HG03575 (cell line): ENCODE measurements at regions not wholly inside any gene's neighbourhood (a gene's known extent, or its start where the extent isn't known, plus 50 kb on each side); places are given as distances from the start of the nearest gene placed in this dataset.
"Not testable (repeated sequence)": the region's sequence is repeated elsewhere in the genome, so short reads cannot be mapped to it uniquely, and the experiment has no call there.

ENCODE experiments used
- ATAC-seq: cut with Tn5 transposase; IDR thresholded peaks from one replicate; pipeline ENCODE4 v1.9.1; 2021; ENCODE audit not compliant: unreplicated experiment, insufficient number of reproducible peaks, low FRiP score; ENCODE audit errors: extremely low read depth

- ATAC-seq = no peak
These were observed 313.1 kb downstream of the SIPA1L2 start for GRCh38 chr1:232316864-232317263.

- not testable (repeated sequence) for ATAC-seq
These were observed 316.1 kb downstream of the SIPA1L2 start for GRCh38 chr1:232313876-232314275.

DNA sequence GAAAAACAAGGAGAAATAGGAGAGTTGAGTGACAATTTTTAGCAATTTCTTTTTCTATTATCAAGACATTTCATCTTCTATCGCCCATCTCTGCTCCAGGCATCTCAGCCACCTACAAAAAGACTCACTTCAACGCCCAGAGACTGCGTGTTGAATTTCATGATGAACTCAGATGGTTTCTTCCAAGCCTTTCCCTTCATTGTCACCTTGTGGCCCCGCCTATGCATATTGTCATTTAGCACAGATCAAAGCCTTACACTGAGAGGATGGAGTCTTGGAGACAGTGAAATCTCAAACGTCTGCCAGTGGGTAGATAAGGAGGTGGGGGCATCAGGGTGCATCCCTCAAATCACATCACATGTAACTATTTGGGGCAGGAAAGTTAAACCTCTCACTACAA is 319.4 kb downstream of the SIPA1L2 start:
- ATAC-seq = no peak

- ATAC-seq = no peak
These were observed 321.3 kb downstream of the SIPA1L2 start for GRCh38 chr1:232308616-232309015.

- ATAC-seq = no peak
These were observed 322.5 kb downstream of the SIPA1L2 start for GRCh38 chr1:232307296-232308017.

GRCh38 chr1:232306269-232306961 is 323.5 kb downstream of the SIPA1L2 start:
- no peak for ATAC-seq

DNA sequence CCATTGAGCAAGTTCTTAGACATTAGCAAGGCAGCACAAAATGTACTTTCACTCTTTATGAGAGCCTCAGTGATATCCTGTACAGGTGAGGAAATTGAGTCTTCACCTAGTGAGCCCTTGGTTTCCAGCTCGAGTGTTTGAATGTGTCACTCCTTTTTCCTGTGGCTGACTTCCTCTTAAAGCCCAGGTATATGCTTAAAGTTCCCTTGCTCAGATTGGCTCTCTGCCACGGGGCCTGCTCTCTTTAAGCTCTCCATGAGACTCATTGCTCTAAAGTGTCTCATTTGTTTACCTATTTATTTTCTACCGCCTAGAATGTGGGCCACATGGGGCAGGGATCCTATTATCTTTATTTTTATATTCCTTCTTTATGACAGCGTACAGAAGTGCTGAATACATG is 324.9 kb downstream of the SIPA1L2 start:
- no peak for ATAC-seq

GRCh38 chr1:232303222-232303620 is 326.7 kb downstream of the SIPA1L2 start:
- ATAC-seq = no peak

GRCh38 chr1:232302376-232303221 is 327.3 kb downstream of the SIPA1L2 start:
- ATAC-seq = no peak

- no peak for ATAC-seq
These were observed 328.7 kb downstream of the SIPA1L2 start for GRCh38 chr1:232301246-232301645.

DNA sequence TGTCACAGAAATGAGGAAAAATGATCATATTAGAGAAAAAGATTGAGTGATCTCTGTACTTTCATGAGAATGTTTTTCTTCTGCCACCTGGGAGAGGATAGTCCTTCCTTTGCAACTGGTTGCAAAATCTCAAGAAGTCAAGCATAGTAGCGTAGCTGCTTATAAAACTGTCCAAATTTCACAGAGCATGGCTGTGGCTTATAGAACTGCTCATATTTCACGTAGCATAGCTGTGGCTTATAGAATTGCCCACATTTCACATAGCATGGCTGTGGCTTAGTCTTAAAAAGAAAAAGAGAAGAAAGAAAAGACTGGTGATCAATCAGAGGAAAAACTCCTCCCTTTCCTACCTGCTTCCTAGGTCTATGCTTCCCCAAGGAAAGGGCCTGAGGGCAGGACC is 329.5 kb downstream of the SIPA1L2 start:
- ATAC-seq = no peak

DNA sequence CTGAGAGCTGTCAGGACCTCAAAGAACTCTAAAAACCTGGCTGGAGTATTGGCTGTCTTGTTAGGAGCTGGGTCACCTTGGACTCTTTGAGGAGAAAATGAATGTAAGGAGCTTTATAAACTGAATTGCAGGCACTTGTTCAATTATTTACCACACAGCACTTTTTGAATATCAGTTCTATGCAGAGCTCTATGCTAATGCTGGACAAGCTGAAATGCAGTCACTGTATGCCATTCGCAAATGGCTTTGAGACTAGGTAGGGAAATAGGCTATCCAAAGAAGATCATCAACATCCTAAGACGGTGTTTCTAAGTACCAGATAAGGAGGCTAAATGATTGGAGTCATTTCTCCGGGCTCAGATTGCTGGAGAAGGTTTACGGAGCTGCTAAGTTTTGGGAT is 333.5 kb downstream of the SIPA1L2 start:
- ATAC-seq = no peak

- no peak for ATAC-seq
These were observed 336.6 kb downstream of the SIPA1L2 start for GRCh38 chr1:232293361-232293760.

DNA sequence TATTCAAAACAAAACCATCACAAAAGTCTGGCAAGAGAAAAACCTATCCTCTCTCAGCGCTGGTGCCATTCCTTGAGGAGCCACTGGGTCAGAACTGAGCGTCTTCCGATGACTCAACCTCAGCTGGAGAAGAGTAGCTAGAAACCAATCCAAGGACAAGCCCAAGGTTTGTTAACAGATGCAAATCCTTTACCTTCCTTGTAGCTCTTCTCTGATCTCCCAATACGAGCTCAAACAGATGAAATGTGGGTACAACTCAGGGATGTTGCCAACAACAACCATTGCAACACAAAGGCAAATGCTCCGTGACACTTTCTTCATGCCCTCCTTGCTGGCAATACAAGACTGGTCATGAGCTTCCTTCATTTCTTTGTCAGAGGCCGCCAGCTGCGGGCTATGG is 337.1 kb downstream of the SIPA1L2 start:
- no peak for ATAC-seq

- ATAC-seq = no peak
These were observed 337.7 kb downstream of the SIPA1L2 start for GRCh38 chr1:232292239-232292638.

GRCh38 chr1:232291681-232292080 is 338.3 kb downstream of the SIPA1L2 start:
- ATAC-seq = no peak

DNA sequence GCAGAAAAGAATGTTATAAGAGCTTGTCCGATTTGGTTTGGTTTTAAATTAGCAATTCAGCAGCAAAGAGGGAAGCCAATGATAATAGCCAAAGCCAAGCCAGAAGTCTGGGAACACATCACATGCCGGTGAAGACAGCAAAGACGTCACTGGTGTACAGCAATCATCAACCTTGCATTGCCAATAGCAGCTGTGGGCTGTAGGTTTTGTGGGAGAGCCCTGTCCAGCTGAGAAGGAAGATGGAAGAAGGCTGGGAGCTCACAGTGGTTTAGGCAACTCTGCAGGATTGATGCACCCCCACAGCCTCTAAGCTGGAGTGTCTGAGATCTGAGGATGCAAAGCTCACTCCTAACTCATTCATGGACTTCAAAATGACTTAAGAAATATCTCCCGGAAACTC is 338.7 kb downstream of the SIPA1L2 start:
- ATAC-seq = no peak

DNA sequence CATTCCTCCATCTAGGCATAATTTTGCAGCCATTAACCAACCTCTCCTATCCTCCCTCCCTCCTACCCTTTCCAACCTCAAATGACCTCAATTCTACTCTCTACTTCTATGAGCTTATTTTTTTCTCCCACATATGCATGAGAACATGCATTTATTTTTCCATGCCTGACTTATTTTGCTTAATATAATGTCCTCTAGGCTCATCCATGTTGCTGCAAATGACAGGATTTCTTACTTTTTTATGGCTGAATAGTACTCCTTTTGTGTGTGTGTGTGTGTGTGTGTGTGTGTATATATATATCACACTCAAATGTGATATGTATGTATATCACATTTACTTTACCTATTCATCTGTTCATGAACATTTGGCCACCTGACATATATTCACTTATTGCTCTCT is 339.4 kb downstream of the SIPA1L2 start:
- ATAC-seq = no peak

DNA sequence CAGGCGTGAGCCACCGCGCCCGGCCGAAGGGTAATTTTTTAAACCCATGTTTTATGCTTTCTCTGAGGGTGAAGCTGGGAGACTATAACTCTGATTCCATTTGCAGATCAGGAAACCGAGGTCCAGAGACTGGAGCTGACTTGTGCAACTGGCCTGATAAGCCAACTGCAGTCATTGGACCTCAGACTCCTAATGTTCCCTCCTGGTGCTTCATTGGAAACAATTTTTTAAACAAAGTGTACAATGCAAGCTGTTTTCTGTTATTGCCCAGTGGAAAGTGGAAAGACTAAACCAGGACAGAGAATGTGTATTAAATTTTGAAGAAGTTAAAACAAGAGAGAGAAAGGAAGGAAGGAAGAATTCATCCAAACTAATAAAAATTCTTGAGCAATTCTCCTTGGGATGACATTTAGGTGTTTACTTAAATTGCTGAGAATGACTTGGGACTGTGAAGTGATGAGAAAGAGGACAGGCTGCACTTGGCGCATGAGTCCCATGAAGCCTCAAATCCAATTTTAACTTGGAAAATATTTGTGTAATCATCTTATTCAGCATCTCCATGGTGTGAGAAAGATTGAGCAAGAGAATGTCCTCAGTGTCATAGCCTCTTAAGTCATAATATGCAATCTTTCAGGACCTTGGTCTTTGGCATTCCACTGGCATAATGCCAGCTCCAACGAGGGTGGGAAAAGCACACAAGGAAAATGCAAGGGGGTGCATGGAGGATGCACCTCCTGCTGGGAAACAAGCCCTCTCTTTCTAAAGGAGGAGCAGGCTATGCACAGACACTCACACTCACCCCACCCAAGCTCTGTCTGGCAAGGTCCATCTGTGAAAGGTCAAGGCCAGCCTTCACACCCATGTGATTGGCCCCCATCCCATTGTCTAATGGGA is 342.0 kb downstream of the SIPA1L2 start:
- ATAC-seq = no peak
